NOMO-1 (cell line): ENCODE measurements at regions not wholly inside any gene's neighbourhood (a gene's known extent, or its start where the extent isn't known, plus 50 kb on each side); places are given as distances from the start of the nearest gene placed in this dataset.
"Not testable (repeated sequence)": the region's sequence is repeated elsewhere in the genome, so short reads cannot be mapped to it uniquely, and the experiment has no call there.

Source experiments
- DNase-seq, 2 experiments: peaks; one replicate each; lab custom pipeline; 2025; ENCODE audit not compliant: unreplicated experiment in 2 of 2; lab: John Stamatoyannopoulos, UW

DNA sequence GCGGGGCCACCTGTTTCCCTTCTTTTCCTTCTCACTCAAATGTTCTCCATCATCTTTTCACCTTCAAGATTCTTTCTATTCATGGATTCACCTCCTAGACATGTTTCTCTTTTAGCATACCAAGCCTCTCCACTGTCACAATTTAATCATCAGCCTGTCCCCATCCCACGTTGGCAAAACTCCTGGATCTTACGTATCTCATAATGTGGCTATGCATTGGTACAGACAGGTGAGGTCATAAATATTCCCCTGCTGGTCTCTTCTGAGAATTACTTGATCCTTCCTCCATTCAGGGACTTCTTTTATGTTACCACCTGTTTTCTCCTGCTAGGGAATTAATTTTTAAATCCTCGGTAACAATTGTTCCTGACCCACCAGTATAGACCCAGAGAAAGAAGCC is 262.6 kb upstream of the NEBL start:
- no peak for DNase-seq

DNA sequence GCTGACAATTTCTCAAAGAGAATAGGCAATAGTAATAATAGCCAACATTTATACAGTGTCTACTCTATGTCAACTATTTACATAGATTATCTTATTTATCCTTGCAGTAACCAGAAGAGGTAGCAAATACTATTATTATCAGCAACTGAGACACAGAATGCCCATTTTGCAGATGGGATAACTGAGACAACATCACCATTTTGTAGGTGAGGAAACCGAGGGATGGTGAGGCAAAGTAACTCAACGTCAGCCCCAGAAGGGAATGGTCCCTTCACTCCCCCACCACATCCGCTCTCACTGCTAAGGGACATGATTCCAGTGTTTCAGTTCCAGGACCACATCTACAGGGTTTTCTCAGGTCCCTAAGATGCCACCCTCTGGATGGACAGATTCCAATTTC is 261.2 kb upstream of the NEBL start:
- no peak for DNase-seq

DNA sequence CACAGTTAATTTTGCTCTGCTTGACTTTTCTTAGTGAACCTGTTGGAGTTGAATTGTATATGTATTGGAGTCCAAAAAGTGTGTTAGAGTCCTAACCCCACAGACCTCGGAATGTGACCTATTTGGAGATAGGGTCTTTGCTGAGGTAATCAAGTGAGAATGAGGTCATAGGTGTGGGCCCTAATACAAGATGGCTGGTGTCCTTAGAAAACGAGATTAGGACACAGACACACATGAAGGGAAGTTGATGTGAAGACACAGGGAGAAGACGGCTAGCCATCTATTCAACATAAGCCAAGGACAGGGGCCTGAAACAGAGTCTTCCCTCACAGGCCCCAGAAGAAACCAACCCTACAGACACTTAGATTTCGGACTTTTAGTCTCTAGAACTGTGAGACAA is 260.6 kb upstream of the NEBL start:
- DNase-seq, result no peak

DNA sequence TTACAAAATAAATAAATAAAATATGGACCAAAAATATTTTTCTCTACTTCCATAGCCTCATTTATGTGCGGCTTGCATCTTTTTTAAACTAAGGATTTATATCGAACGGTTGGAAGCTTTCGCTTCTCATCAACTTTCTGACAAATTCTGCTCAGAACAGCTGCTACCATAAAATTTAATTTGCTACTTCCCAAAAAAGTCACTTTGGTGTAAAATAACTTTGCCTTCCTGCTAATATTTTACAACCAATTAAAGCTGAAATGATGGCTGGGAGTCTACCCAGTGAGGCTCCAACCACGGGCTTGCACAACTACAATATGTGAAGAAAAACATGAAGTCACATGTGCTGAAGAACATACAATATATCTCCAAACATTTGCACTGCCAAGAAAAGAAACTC is 253.1 kb upstream of the NEBL start:
- DNase-seq, result peak; percentile 51 to 73

DNA sequence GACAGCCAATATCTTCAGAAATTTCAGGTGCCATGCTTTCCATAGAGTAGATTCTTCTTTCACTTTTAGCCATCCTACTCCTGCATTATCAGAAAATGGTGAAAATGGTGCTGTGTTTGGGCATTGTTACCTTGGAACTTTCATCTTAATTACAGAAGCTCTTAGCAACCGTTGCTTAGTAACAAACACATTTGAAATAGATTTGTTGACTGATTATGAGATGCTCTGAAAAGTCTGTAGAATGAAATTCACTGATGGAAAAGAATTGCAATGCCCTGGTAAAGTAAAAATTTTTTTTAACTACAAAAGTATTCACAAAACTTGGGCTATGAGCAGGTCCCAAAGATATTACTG is 249.3 kb upstream of the NEBL start:
- DNase-seq, result no peak

DNA sequence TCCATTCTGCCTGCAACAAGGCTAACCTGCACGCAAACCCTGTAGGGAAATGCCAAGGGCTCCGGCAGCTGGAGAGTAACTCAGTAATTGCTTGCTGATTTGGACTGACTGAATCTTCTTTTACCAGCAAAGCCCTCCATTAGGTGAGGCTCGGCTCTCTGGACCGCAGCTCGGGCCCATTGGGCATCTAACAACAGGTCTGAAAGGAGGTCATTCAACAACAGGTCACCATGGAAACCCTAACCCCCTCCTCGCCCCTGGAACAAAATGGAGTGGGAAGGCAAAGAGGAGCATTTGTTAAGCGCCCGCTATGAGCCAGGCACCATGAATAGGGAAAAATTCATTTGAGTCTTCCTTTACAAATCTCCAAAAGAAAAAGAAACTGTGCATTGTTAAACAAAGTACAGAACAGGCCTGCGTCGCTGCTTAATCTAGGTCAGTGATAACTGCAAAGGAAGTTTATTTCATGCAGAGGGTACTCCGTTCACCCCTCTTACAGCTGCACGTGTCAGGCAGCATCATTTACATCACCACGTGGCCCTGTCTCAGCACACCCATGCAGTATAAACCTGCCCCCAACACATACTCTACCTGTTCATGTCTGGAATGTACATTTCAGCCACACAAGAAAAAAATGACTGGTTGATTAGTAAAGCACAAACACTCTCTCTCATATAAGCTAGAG is 248.8 kb upstream of the NEBL start:
- no peak for DNase-seq

DNA sequence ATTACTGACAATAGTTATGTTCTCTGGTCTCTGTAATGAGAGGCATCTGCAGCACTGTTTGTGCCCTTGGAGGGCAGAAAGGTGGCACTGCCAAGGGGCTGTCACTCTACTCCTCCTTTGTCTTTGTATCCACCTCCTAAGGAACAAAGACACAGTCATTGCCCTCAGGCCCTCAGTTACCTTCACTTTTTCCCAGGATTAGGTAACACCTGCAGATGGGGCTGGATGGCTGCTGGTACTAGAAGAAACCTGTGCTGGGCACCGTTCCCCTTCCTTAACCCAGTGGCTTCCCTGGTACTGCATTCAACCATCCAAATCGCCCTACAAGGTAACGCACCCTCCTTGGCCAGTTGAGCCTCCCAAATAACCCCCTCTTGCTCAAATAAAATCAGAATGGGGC is 246.9 kb upstream of the NEBL start:
- no peak for DNase-seq

DNA sequence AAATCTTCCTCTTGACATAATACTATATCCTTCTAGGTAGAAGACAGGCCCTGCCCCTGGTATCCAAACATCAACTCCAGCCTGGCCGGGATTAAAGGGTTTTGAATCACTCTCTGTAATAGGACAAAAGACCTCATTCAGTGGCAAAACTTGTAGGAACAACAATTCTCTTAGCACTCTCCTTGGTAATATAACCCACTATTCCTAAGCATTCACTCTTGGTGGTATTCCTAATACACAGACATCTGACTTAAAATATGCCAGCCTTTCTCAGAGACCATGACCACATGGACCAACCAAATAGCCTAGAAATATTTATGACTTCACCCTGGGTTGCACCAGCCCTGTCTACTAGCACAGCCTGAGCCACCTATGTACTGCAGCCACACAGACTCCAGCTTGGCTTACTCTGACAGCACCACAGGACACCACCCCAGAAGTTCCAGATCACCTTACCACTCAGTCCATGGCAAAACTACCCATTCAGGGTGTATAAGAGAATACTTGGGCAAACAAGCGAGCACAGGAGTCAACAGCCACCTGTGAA is 244.9 kb upstream of the NEBL start:
- no peak for DNase-seq

DNA sequence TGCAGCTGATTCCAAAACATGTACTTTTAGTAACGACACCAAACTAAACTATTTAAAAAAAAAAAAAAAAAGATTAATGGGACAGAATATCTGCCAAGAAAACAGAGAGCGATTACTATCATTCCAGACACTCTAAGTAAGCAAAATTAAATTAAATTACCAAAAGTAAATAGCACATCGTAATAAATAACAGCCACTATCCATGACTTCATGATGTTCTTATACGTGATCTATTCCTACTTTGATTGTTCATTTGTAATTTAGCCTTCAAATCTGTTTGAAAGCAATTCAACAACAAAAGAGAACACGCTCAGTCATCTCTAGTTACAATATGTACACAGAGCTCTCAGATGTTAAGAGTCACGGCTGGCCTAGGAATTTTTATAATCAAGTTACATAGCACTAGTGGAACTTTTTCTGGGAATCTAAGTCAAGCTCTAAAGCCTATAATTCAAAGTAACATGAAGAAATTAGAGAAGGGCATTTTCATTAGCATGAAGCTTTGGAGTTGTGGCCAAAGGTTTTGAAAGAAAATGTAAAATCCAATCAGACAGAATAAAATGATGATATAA is 241.7 kb upstream of the NEBL start:
- no peak for DNase-seq

DNA sequence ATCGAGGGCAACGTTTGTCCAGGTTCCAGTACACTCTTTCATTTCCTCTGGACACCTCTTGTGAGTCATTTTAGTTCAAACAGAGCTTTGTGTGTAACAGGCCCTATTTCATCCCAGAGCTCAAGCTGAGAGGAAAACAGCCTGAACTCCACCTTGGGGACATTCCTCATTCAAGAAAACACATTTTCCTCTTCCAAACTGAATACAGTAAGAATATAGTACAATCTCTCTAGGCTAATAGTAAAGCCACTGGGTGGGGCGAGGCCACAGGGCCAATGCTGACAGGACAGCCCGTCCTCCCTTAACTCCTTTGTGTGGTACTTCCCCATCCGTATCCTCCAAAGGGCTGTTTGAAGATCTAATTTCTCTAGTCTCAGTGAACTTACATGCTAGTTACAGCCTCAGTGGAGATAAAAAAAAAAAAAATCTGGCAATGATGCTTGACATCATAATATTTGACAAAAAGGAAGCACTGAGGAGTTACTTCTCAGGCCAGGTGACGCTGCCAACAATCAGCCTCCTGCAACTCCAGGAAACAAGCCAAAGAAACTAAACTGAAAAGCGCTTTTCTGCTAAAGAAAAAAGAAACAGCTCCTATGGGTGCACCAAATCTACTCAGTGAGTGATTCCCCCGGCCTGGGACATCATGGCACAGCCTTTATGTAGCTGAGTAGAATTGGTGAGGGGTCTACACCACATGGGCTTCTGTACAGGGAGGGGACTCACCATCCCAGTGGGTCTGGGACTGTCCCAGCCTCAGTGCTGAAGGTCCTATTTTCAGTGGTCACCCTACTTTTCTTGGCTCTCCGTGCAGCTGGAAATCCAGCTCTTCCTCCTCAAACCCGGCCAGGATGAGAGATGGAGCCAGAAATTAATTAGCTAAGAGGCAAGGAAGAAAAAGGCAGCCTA is 238.2 kb upstream of the NEBL start:
- DNase-seq, result no peak

DNA sequence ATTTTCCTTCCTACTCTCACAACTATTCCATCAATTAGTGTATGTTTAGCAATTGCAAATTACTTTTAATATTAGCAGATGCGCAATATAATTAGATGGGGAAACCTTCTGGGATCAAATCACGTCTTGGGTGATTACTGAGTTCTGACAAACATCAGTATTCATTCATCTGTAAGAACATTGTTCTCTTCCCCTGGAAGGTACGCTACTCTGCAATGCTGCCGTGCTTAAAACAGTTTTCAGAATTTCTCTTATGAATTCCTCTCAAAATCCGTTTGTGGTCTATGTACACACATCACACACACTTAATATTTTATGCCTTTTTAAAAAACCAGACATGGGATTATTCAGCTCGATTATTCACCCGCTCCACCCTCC is 237.5 kb upstream of the NEBL start:
- no peak for DNase-seq

DNA sequence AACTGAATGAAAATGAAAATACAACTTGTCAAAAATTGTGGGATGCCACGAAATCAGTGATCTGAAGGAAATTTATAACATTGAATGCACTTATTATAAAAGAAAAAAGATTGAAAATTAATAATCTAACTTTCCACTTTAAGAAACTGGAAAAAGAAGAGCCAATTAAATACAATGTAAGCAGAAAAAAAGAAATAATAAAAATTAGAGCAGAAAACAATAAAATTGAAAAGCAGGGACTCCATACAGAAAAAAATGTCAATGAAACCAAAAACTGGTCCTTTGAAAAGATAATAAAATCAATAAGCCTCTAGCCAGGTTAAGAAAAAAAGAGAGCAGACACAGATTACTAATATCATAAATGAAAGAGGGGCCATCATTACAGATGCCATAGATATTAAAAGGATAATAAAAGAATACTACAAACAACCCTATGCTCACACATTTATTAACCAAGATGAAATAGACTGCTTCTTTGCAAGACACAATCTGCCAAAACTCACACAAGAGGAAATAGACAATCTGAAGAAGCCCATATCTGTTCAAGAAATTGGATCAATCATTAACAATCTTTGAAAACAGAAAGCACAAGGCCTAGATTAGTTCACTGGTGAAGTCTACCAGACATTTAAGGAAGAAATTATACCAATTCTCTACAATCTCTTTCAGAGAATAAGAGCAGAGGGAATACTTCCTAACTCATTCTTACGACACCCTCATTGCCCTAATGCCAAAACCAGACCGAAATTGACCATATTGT is 233.8 kb upstream of the NEBL start:
- DNase-seq, result no peak

DNA sequence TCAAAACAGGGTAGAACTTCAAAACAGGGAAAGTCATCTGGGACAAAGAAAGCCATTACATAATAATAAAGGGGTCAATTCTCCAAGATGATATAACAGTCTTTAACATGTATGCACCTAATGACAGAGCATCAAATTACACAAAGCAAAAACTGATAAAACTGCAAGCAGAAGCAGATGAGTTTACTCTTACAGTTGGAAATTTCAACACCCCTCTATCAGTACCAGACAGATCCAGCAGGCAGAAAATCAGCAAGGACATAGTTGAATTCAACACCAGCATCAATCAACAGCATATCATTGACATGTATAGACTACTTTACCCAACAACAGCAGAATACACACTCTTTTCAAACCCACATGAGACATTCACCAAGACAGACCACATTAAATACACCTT is 233.0 kb upstream of the NEBL start:
- DNase-seq, result no peak

DNA sequence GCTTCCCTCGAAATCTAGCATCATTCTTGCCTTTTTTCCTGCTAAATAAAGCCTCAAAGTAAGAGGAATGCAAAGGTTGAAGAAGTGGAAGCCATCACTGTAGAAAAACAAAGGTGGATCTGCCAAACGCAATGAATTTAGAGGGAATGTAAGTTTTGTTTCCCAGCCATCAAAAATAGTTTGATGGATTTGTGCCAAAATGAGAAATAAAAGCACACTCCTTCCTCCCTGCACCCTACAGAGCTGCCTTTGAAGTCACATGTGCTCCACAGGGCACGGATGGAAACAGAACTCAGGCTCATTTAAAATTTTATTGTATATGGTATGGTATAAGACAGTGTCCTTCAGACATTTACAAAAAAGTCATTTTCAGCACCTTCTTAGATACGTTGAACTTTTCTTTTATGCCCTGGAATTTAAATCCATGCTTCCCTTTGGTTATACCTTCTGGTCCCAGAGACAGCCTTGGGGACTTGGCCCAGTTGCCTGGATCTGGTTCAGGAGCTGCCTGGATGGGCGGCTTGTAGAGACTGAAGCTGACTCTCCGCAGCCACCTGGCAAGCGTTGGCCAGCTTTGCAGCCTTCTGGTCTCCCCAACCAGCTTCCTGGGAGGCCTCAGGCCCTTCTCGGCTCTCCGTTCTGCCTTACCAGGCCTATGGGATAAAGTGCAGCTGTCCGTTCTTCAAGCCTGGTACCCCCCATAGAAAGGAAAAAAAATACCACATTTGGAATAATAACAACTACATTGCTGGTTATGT is 228.5 kb upstream of the NEBL start:
- DNase-seq, result no peak

DNA sequence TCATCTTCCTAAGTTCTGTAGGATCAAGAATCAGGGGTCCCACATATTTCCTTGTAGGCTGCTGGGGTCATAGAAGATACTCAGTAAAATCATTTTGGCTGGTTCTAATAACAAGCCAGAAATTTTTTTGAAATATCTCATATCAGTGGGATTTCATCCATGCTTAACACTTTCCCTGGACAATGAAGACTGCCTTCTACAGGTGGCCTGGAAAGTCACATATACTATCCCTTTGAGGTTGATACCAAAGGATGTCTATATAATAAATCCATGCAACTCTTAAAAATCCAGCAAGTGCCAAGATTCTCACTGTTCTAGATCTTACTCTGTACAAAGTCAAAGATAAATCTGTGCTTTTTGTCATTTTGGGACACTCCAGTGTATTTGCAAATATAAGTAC is 225.8 kb upstream of the NEBL start:
- DNase-seq, result no peak

DNA sequence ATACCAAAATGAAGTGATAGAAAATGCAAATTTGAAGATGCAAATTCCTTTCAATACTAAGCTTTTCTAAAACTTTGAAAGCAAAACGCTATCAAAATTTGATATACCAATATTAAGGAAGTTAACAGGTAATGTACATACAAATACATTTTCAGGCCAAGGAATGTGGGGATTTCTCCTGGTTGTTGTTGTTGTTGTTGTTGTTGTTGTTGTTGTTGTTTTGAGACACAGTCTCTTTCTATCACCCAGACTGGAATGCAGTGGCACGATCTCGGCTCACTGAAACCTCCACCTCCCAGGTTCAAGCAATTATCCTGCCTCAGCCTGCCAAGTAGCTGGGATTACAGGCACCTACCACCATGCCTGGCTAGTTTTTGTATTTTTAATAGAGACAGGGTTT is 224.7 kb upstream of the NEBL start:
- DNase-seq, result not testable (repeated sequence)

DNA sequence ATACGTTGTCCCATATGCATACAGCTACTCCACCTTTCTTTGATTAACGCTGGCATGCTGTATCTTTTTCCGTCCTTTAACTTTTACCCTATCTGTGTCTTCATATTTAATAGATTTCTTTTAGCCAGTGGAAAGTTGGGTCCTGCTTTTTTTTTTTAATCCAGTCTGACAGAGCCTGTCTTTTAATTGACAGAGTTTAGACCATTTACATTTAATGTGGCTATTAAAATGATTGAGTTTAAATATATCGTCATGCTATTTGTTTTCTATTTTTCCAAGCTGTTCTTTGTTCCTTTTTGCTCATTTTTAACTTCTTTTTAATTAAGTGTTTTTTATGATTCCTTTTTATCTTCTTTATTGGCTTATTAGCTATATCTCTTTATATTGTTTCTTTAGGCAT is 217.6 kb upstream of the NEBL start:
- DNase-seq, result no peak

DNA sequence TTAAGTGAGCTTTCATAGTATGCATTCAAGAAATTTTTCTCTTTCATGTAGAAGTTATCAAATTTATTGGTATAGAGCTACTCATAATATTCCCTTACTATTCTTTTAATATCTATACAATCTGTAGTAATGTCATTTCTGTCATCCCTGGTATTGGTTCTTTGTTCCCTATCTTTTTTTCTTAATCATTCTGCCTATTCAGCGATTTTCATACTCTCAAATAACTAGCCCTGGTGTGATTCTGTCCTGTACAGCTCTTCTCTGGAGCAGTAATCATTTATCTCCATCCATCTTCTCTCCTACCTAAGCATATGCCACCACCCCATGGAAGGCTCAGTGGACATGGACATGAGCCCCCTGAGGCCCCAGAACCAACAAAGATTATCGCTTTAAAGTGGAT is 213.2 kb upstream of the NEBL start:
- no peak for DNase-seq

DNA sequence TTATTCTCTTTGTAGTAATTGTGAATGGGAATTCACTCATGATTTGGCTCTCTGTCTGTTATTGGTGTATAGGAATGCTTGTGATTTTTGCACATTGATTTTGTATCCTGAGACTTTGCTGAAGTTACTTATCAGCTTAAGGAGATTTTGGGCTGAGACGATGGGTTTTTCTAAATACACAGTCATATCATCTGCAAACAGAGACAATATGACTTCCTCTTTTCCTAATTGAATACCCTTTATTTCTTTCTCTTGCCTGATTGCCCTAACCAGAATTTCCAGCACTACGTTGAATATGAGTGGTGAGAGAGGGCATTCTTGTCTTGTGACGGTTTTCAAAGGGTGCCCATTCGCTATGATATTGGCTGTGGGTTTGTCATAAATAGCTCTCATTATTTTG is 209.8 kb upstream of the NEBL start:
- DNase-seq, result not testable (repeated sequence)

DNA sequence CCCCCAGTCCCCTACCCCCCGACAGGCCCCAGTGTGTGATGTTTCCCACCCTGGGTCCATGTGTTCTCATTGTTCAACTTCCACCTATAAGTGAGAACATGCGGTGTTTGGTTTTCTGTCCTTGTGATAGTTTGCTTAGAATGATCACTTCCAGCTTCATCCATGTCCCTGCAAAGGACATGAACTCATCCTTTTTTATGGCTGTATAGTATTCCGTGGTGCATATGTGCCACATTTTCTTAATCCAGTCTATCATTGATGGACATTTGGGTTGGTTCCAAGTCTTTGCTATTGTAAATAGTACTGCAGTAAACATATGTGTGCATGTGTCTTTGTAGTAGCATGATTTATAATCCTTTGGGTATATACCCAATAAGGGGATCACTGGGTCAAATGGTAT is 208.2 kb upstream of the NEBL start:
- not testable (repeated sequence) for DNase-seq
